GM12878 (cell line): ENCODE measurements at regions not wholly inside any gene's neighbourhood (a gene's known extent, or its start where the extent isn't known, plus 50 kb on each side); places are given as distances from the start of the nearest gene placed in this dataset.

Source experiments
- ATAC-seq: fragments of 200-7000 bp; cut with Tn5 transposase; 3 replicates; pipeline ENCODE4 v1.9.1; 2020; ENCODE audit warnings: mild to moderate bottlenecking, moderate library complexity
- BruUV-seq: library from RNA; stranded (reverse); fragments of 400-500 nt; replicated peaks from 2 replicates; lab custom pipeline; 2021; lab: Mats Ljungman, UMichigan
- CTCF ChIA-PET: fragments of 300-600 bp; sonication (Branson Sonifier 250); formaldehyde crosslinking; extraction: SDS; loops from one replicate; lab custom pipeline; 2021; ENCODE audit warnings: inconsistent platforms; lab: Yijun Ruan, JAX
- POLR2A ChIA-PET: fragments of 350-600 bp; formaldehyde crosslinking; extraction: SDS; loops from one replicate; lab custom pipeline; 2021; ENCODE audit warnings: inconsistent platforms; lab: Charles Lee
- RAD21 ChIA-PET: fragments of 300-600 bp; sonication (Branson Sonifier 250); formaldehyde crosslinking; loops from one replicate; lab custom pipeline; 2023; ENCODE audit warnings: antibody characterized with exemption; ENCODE audit not compliant: unreplicated experiment; lab: Charles Lee
- SMC1A ChIA-PET: fragments of 300-600 bp; sonication (Branson Sonifier 250); formaldehyde crosslinking; loops from one replicate; lab custom pipeline; 2023; ENCODE audit not compliant: unreplicated experiment, uncharacterized antibody; lab: Charles Lee
- DNase-seq: peaks from one replicate; pipeline ENCODE4 v3.0.0-alpha.2; 2011; ENCODE audit warnings: low read depth, low spot score
- FAIRE-seq: peaks from 3 replicates; lab custom pipeline; 2011; peaks lifted over from hg19 to GRCh38; lab: Jason Lieb, UNC
- H2AFZ ChIP-seq: 2 replicates; pipeline ENCODE4 v1.6.0; 2011; ENCODE audit warnings: low read depth, low read length, control low read depth; ENCODE audit not compliant: control insufficient read depth
- H3K27ac ChIP-seq: 2 replicates; pipeline ENCODE4 v1.5.1; 2011; ENCODE audit warnings: control low read depth; ENCODE audit not compliant: control insufficient read depth, insufficient read depth
- H3K27me3 ChIP-seq, 2 experiments: replicated peaks in 1 of 2; 2 replicates each; pipeline versions ENCODE4 v1.6.0 to v1.6.1; 2011; ENCODE audit warnings: low read length in 1 of 2; ENCODE audit not compliant: control insufficient read depth in 2 of 2, insufficient read depth in 2 of 2
- H3K36me3 ChIP-seq, 2 experiments: 2 replicates each; pipeline ENCODE4 v1.5.1; 2011; ENCODE audit warnings: low read length in 1 of 2; ENCODE audit not compliant: control insufficient read depth in 2 of 2, insufficient read depth in 2 of 2
- H3K4me1 ChIP-seq: 2 replicates; pipeline ENCODE4 v1.6.1; 2011; ENCODE audit warnings: mild to moderate bottlenecking, low read length, moderate library complexity, mixed read lengths; ENCODE audit not compliant: control insufficient read depth, insufficient read depth
- H3K4me2 ChIP-seq: 2 replicates; pipeline ENCODE4 v1.6.0; 2011; ENCODE audit warnings: control low read depth; ENCODE audit not compliant: control insufficient read depth, insufficient read depth
- H3K4me3 ChIP-seq: fragments of 200-600 bp; sonication (generic); 2 replicates; pipeline ENCODE4 v1.5.1; 2016
- H3K79me2 ChIP-seq: 2 replicates; pipeline ENCODE4 v1.6.0; 2011; ENCODE audit warnings: low read length; ENCODE audit not compliant: control insufficient read depth, insufficient read depth
- H3K9ac ChIP-seq: 2 replicates; pipeline ENCODE4 v1.8.0; 2011; ENCODE audit warnings: low read length, control low read depth, mixed read lengths; ENCODE audit not compliant: control insufficient read depth, insufficient read depth
- H3K9me3 ChIP-seq: replicated peaks from 3 replicates; pipeline ENCODE4 v1.5.1; 2011; ENCODE audit warnings: mild to moderate bottlenecking, low read length; ENCODE audit not compliant: control insufficient read depth, insufficient read depth
- H4K20me1 ChIP-seq: 2 replicates; pipeline ENCODE4 v1.6.0; 2011; ENCODE audit not compliant: control insufficient read depth, insufficient read depth
- BACH1 ChIP-seq: fragments of 450-650 bp; IDR thresholded peaks from 2 replicates; pipeline ENCODE4 v1.6.1; 2017; ENCODE audit warnings: mild to moderate bottlenecking, borderline replicate concordance
- BRCA1 ChIP-seq: IDR thresholded peaks from 2 replicates; pipeline ENCODE4 v1.6.1; 2011; ENCODE audit warnings: low read depth, low read length, improper control_type of control experiment
- CEBPB ChIP-seq, 2 experiments: fragments of 150-350 bp in 1 of 2; IDR thresholded peaks; 2 replicates each; pipeline ENCODE4 v1.6.1; 2012 to 2014; ENCODE audit warnings: low read depth in 2 of 2, low read length in 2 of 2, borderline replicate concordance in 1 of 2, inconsistent platforms in 1 of 2
- CREB1 ChIP-seq: IDR thresholded peaks from 2 replicates; pipeline ENCODE4 v1.6.1; 2012; ENCODE audit warnings: low read depth, mild to moderate bottlenecking, inconsistent platforms
- HCFC1 ChIP-seq: fragments of 150-350 bp; IDR thresholded peaks from 2 replicates; pipeline ENCODE4 v1.6.1; 2014; ENCODE audit warnings: low read length
- HDAC6 ChIP-seq: fragments of 200-600 bp; sonication (generic); IDR thresholded peaks from one replicate; pipeline ENCODE4 v1.8.0; 2017; ENCODE audit warnings: antibody characterized with exemption; ENCODE audit not compliant: unreplicated experiment
- IKZF2 ChIP-seq, 2 experiments: fragments of 450-650 bp; IDR thresholded peaks; 2 replicates each; pipeline ENCODE4 v1.6.1; 2017; ENCODE audit warnings: mild to moderate bottlenecking in 2 of 2, moderate library complexity in 2 of 2
- IRF4 ChIP-seq: IDR thresholded peaks from 2 replicates; pipeline ENCODE4 v1.6.1; 2011; ENCODE audit warnings: low read depth, low read length
- KLF5 ChIP-seq: fragments of 450-650 bp; IDR thresholded peaks from 2 replicates; pipeline ENCODE4 v1.6.1; 2014; ENCODE audit warnings: mild to moderate bottlenecking; ENCODE audit not compliant: partially characterized antibody
- LARP7 ChIP-seq: fragments of 450-650 bp; IDR thresholded peaks from 2 replicates; pipeline ENCODE4 v1.6.1; 2017; ENCODE audit warnings: mild to moderate bottlenecking
- MTA2 ChIP-seq: fragments of 450-650 bp; IDR thresholded peaks from 2 replicates; pipeline ENCODE4 v1.6.1; 2016; ENCODE audit warnings: low read depth, mild to moderate bottlenecking, moderate library complexity
- MYB ChIP-seq: fragments of 150-350 bp; IDR thresholded peaks from 2 replicates; pipeline ENCODE4 v1.6.1; 2014; ENCODE audit warnings: mild to moderate bottlenecking, low read depth, low read length, borderline replicate concordance
- NFIC ChIP-seq: IDR thresholded peaks from 2 replicates; pipeline ENCODE4 v1.6.1; 2012; ENCODE audit warnings: low read depth, mild to moderate bottlenecking, inconsistent platforms, low read length, moderate library complexity
- NFXL1 ChIP-seq: fragments of 450-650 bp; IDR thresholded peaks from 2 replicates; pipeline ENCODE4 v1.6.1; 2017; ENCODE audit warnings: antibody characterized with exemption, mild to moderate bottlenecking, borderline replicate concordance
- NFYB ChIP-seq: IDR thresholded peaks from 2 replicates; pipeline ENCODE4 v1.6.1; 2011; ENCODE audit warnings: low read depth, mild to moderate bottlenecking, low read length, improper control_type of control experiment, moderate library complexity; ENCODE audit not compliant: insufficient read depth
- PAX5 ChIP-seq: IDR thresholded peaks from 2 replicates; pipeline ENCODE4 v1.6.1; 2011; ENCODE audit warnings: low read depth, low read length, borderline replicate concordance
- POLR2AphosphoS2 ChIP-seq: IDR thresholded peaks from 2 replicates; pipeline ENCODE4 v1.6.1; 2011; ENCODE audit warnings: low read depth, mild to moderate bottlenecking, low read length, improper control_type of control experiment, moderate library complexity
- SREBF1 ChIP-seq: IDR thresholded peaks from 2 replicates; pipeline ENCODE4 v1.6.1; 2012; ENCODE audit warnings: mild to moderate bottlenecking, low read length
- SUPT20H ChIP-seq: IDR thresholded peaks from 2 replicates; pipeline ENCODE4 v1.6.1; 2011; ENCODE audit warnings: low read depth, mild to moderate bottlenecking, low read length, moderate library complexity, borderline replicate concordance; ENCODE audit not compliant: control insufficient read depth
- TAF1 ChIP-seq: IDR thresholded peaks from 2 replicates; pipeline ENCODE4 v1.6.1; 2011; ENCODE audit warnings: mild to moderate bottlenecking, low read depth, low read length, borderline replicate concordance
- WGBS: methylation state at CpG from one replicate; pipeline ENCODE4 v1.1.6; 2016; ENCODE audit warnings: low lambda C conversion rate; ENCODE audit not compliant: insufficient replicate concordance, insufficient coverage; ENCODE audit errors: missing lambda C conversion rate; 5-methylcytosine and 5-hydroxymethylcytosine counted together
- in situ Hi-C: fragments of 300-500 bp; cut with MboI; formaldehyde crosslinking; loops from 9 replicates; pipeline ENCODE4 v1.14.3; 2018; ENCODE audit warnings: mixed read lengths
- intact Hi-C: fragments of 100-400 bp; cut with micrococcal nuclease; formaldehyde crosslinking; loops from one replicate; pipeline ENCODE4 v1.14.2; 2022; ENCODE audit not compliant: unreplicated experiment

- SMC1A ChIA-PET = interaction anchor here (1.1 kb wide), 1 partner anchor 30 kb away, joined by 4 read pairs; no protein-coding TSS in a partner anchor
- Histone ChIP-seq H3K4me2 (no peak overlapping the region), H3K9me3 (no peaks in the 10 kb centered on the region), H3K27ac (no peak overlapping the region), H3K79me2 (no peaks in the 10 kb centered on the region), H3K36me3 (no peaks in the 10 kb centered on the region), H4K20me1 (no peaks in the 10 kb centered on the region), H3K4me3 (no peak overlapping the region), H3K9ac (no peak overlapping the region), H3K4me1 (no peaks in the 10 kb centered on the region), H3K27me3 (no peaks in the 10 kb centered on the region), H2AFZ (no peak overlapping the region)
- TF ChIP-seq BACH1 (no peak), SREBF1 (no peak), KLF5 (no peak), NFYB (no peak), BRCA1 (no peak), IRF4 (no peak), CREB1 (no peak), NFIC (no peak), MTA2 (no peak), HDAC6 (no peak), NFXL1 (no peak), POLR2AphosphoS2 (no peak), CEBPB (IDR thresholded peaks at IDR 0.05; ENCODE audit: borderline replicate concordance in 1 of 2, low read depth in 2 of 2, low read length in 2 of 2) (no peak), LARP7 (no peak), TAF1 (no peak), SUPT20H (no peak), HCFC1 (no peak), MYB (no peak), PAX5 (no peak), IKZF2 (IDR thresholded peaks at IDR 0.05) (no peak)
- no peak for DNase-seq
- RAD21 ChIA-PET = no interaction called here
- POLR2A ChIA-PET = no interaction called here
- 85% methylated on average over 8 of the region's 8 CpGs for WGBS
- in situ Hi-C loops (no loop called here), intact Hi-C loops (no loop called here)
- CTCF ChIA-PET = no interaction called here
- no TSS peak for BruUV-seq
- no peak for ATAC-seq
- no peak for FAIRE-seq
Measured at GRCh38 chr9:75391497-75391896, 303.2 kb downstream of the OSTF1 start.
